GM19239 (cell line): ENCODE measurements at regions not wholly inside any gene's neighbourhood (a gene's known extent, or its start where the extent isn't known, plus 50 kb on each side); places are given as distances from the start of the nearest gene placed in this dataset.
"Not testable (repeated sequence)": the region's sequence is repeated elsewhere in the genome, so short reads cannot be mapped to it uniquely, and the experiment has no call there.

ENCODE experiments used
- DNase-seq: peaks from one replicate; pipeline ENCODE4 v3.0.0; 2011; ENCODE audit warnings: low spot score; ENCODE audit not compliant: insufficient read length
- FAIRE-seq: peaks from 2 replicates; lab custom pipeline; 2011; peaks lifted over from hg19 to GRCh38; lab: Jason Lieb, UNC

DNA sequence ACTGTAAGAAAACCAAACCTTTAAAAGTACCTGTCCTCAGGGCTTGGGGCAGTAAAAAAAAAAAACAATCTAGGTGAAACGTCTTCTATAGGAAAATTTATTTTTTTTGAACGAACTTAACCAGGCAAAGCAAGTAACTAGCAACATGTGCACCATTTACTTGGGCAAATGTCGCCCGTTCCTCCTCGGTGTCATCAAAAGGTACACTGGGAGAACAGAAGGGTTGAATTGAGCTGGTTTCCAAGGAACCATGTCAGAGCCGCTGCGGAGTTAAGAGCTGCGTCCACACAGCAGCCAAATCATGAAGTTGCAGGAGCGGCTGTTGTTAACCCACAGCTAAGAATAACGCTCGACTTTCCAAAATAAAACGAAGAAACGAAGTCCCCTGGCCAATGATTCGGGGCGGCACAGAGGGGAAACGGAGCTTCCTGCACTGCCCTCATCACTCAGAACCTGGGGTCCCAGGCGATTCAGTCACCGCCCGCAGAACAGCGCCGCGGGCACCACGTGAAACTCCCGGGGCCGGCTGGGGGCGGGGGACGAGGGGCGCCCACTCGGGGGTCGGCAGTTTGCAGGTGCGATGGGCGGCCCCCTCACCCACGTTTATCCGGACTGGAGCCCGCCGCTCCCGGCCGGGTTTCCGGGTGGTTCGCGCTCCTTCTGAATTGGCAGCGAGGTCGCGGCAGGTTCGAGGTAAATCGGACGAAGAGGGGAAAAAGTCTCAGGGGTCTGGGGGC is 53.6 kb upstream of the PLGLB1 start:
- not testable (repeated sequence) for DNase-seq
- peak; percentile 14 for FAIRE-seq

- FAIRE-seq, DNase-seq: not testable (repeated sequence)
These were observed 54.2 kb upstream of the PLGLB1 start for GRCh38 chr2:87075791-87076252.

- DNase-seq = peak; percentile 9
- FAIRE-seq = peak; percentile 99
These were observed 54.8 kb upstream of the PLGLB1 start for GRCh38 chr2:87076253-87077123.

DNA sequence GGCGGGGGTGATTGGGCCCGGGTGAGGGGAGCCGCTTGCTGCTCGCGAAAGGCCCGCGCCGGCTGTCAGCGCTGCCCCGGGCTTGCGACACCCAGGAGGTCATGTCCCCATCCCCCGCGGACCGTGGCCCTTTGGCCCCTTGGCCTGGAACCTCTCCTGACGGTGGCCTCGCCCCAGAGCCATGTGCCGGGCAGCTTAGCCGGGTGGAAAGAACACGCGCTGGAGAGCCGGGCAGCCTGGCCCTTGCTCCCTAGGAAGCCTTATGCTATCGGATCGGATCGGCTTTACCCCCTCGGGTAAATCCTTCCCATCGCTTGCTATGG is 55.4 kb upstream of the PLGLB1 start:
- DNase-seq = not testable (repeated sequence)
- FAIRE-seq = peak; percentile 80

DNA sequence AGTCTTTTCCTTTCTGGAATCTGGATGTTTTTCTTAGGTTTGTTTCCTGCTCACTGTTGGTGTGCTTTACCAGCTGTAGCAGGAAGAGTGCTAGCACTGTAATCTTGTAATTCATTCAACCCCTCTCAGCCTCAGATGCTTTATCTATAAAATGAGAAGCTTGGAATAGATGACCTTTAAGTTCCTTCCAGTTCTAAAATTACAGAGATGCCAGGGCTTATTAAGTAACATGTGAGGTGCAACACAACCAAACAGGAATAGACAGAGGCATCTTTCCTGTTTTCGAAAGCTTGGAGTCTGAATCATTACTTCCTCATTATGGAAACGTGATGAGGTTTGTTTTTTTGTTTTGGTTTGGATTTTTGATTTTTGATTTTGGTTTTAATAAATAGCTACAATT is 60.1 kb upstream of the PLGLB1 start:
- FAIRE-seq, DNase-seq: not testable (repeated sequence)

DNA sequence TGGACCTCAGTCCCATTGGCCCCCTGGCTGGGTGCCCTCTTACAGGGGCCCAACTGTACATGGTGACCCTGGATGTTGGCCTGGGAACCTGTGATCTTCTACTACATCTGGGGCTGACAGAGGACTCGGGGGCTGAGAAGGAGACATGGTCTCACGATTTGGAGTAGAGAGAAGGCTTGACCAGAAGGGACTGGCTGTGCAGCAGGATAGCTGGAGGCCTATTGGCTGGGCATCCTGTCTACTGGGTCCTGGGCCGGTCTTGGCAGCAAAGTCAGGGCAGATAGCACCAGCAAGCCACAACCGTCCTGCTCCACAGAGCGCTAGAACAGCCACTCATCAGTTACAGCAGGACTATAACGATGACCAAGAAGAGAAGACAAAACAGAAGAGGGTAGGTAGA is 66.4 kb upstream of the PLGLB1 start:
- not testable (repeated sequence) for FAIRE-seq, DNase-seq

DNA sequence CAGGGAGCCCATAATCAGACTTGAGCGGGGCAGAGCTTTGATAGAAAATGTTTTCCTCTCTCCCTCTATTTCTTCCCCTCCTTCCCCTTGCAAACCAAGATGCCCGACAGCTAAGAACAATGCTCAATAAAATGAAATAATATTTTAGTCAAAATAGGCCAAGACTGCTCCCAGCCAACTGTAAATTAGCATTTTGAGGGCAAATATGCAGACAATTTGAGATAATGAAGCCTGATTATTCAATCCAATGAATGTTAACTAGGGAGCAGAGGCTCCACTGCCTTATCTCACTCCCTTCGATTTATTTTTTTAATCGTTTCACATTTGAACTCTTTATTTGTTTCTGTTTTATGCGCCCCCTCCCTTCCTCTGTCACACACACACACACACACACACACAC is 67.8 kb upstream of the PLGLB1 start:
- not testable (repeated sequence) for FAIRE-seq, DNase-seq

GRCh38 chr2:87093252-87093651 is 71.6 kb upstream of the PLGLB1 start:
- DNase-seq, FAIRE-seq: not testable (repeated sequence)

- FAIRE-seq, DNase-seq: not testable (repeated sequence)
These were observed 72.4 kb upstream of the PLGLB1 start for GRCh38 chr2:87093937-87094529.

DNA sequence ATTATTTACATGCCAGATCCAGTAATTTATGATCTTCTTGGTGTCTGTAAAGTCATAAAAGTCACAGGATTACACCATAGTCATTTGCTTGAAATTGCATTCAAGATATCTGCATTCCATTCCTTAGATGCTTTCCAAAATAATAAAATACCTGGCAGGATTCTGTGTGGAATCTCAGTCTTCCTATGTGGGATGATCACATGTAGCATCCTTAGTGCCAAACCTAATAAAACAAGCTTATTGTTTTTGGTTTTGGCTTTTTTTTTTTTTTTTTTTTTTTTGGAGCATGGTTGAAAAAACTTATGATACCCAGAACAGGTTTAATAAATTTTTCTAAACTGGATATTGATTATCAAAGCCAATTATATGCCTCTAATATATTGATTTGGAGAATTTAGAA is 74.2 kb upstream of the PLGLB1 start:
- not testable (repeated sequence) for FAIRE-seq, DNase-seq

- not testable (repeated sequence) for FAIRE-seq, DNase-seq
These were observed 107.3 kb upstream of the PLGLB1 start for GRCh38 chr2:87128761-87129553.

DNA sequence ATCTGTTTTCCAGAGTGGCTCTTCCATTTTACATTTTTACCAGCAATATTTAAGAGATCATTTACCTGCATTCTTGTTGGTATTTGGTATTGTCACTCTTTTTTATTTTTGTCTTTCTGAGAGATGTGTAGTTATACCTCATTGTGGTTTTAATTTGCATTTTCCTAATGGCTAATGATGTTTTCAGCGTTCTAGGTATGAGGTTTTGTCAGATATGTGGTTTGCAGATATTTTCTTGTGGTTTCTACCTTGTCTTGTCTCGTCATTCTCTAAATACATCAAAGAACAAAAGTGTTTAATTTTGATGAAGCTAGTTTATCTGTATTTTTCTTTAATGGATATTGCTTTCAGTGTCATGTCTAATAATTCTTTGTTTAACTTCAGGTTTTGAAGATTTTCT is 110.9 kb upstream of the PLGLB1 start:
- not testable (repeated sequence) for DNase-seq, FAIRE-seq

DNA sequence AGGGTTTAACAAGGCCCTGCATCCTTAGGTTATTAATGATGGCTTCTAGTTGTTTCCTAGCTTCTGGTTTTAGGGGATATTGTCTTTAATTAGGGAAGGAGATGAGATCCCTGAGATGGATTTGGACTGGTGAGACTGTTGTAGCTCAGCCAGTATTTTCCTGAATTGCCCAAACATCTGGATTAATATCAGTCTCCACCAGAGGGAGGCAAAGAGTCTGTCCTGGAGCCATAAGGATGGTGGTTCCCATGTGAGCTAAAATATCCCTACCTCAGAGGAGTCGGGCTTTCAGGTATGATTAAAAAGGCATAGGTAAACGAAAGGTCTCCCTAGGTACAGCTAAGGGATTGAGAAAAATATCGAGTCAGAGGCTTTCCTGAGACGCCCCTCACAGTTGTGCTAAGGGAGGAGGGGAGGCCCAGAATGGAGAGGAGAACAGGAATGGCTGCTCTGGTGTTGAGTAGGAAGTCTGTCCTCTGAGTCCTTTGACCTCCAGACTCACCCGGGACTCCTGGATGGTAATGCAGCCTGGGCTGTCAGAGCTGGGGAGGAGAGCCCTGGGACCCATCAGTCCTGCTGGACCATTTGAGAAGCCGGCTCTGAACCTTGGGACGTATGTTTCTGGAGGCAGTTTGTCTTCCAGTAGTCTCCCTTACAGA is 130.3 kb upstream of the PLGLB1 start:
- DNase-seq, FAIRE-seq: not testable (repeated sequence)

GRCh38 chr2:87174454-87174853 is 152.8 kb upstream of the PLGLB1 start:
- FAIRE-seq, DNase-seq: not testable (repeated sequence)

GRCh38 chr2:87183373-87183772 is 161.7 kb upstream of the PLGLB1 start:
- not testable (repeated sequence) for FAIRE-seq, DNase-seq

- DNase-seq, FAIRE-seq: not testable (repeated sequence)
These were observed 162.6 kb upstream of the PLGLB1 start for GRCh38 chr2:87184260-87184659.

- FAIRE-seq, DNase-seq: not testable (repeated sequence)
These were observed 167.6 kb upstream of the PLGLB1 start for GRCh38 chr2:87189214-87189613.

DNA sequence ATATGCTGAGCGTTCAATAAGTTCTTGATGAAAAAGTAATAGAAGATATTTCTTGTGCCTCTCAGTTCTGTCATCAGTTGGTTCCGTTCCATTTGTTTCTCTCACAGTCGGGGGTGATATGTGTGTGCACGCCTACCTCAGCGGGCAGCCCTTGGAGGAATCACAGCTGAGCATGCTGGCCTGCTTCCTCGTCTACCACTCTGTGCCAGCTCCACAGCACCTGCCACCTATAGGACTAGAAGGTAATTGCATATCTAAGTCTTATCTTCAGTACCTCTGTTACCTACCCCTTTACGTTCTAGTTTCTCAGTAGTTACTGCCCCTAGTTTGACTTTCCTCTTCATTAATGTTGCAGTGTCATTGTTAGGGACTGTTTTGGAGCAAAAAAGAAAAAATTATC is 171.7 kb upstream of the PLGLB1 start:
- FAIRE-seq = peak; percentile 89
- DNase-seq = not testable (repeated sequence)
